ENCODE measurements at regions not wholly inside any gene's neighbourhood (a gene's known extent, or its start where the extent isn't known, plus 50 kb on each side); places are given as distances from the start of the nearest gene placed in this dataset.
"Not testable (repeated sequence)": the region's sequence is repeated elsewhere in the genome, so short reads cannot be mapped to it uniquely, and the experiment has no call there.

DNA sequence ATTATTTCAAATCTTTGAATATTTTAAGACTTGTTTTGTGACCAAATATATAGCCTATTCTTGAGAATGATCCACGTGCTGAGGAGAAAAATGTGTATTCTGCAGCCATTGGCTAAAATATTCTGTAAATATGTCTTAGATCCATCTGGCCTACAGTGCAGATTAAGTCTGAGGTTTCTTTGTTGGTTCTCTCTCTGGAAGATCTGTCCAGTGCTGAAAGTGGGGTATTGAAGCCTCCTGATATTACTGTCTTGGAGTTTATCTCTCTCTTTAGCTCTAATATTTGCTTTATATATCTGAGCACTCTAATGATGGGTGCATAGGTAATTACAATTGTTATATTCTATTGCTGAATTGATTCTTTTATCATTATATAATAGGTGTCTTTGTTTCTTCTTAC is 617.4 kb upstream of the LRFN5 start:
- H3K27me3 ChIP-seq (ENCODE audit: control insufficient read depth, insufficient read depth, low read length): no peaks in the 10 kb centered on the region
- no peak for DNase-seq (ENCODE audit: low read depth)
- FAIRE-seq: no peak
- TF ChIP-seq, protein P1, sequence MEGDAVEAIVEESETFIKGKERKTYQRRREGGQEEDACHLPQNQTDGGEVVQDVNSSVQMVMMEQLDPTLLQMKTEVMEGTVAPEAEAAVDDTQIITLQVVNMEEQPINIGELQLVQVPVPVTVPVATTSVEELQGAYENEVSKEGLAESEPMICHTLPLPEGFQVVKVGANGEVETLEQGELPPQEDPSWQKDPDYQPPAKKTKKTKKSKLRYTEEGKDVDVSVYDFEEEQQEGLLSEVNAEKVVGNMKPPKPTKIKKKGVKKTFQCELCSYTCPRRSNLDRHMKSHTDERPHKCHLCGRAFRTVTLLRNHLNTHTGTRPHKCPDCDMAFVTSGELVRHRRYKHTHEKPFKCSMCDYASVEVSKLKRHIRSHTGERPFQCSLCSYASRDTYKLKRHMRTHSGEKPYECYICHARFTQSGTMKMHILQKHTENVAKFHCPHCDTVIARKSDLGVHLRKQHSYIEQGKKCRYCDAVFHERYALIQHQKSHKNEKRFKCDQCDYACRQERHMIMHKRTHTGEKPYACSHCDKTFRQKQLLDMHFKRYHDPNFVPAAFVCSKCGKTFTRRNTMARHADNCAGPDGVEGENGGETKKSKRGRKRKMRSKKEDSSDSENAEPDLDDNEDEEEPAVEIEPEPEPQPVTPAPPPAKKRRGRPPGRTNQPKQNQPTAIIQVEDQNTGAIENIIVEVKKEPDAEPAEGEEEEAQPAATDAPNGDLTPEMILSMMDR (IDR thresholded peaks at IDR 0.05; ENCODE audit: insufficient read depth, low read length, severe bottlenecking): no peak
- H3K4me3 ChIP-seq (ENCODE audit: low read depth, low read length): no peak overlapping the region
- H3K36me3 ChIP-seq (ENCODE audit: control insufficient read depth, insufficient read depth, low read length): no peaks in the 10 kb centered on the region

GRCh38 chr14:40987481-40987880 is 619.2 kb upstream of the LRFN5 start:
- Histone ChIP-seq H3K27me3 (ENCODE audit: control insufficient read depth, insufficient read depth, low read length) (no peaks in the 10 kb centered on the region), H3K36me3 (ENCODE audit: control insufficient read depth, insufficient read depth, low read length) (no peaks in the 10 kb centered on the region), H3K4me3 (ENCODE audit: low read depth, low read length) (no peak overlapping the region)
- no peak for DNase-seq (ENCODE audit: low read depth)
- no peak for FAIRE-seq
- TF ChIP-seq, protein P1 (IDR thresholded peaks at IDR 0.05; ENCODE audit: insufficient read depth, low read length, severe bottlenecking): no peak

- TF ChIP-seq, protein P1 (IDR thresholded peaks at IDR 0.05; ENCODE audit: insufficient read depth, low read length, severe bottlenecking): no peak
- H3K4me3 ChIP-seq (ENCODE audit: low read depth, low read length): no peak overlapping the region
- no peaks in the 10 kb centered on the region for H3K27me3 ChIP-seq (ENCODE audit: control insufficient read depth, insufficient read depth, low read length)
- H3K36me3 ChIP-seq (ENCODE audit: control insufficient read depth, insufficient read depth, low read length): no peaks in the 10 kb centered on the region
- FAIRE-seq (no peak), DNase-seq (ENCODE audit: low read depth) (no peak)
Measured at GRCh38 chr14:40986655-40987054, 620.0 kb upstream of the LRFN5 start.

- H3K4me3 ChIP-seq (ENCODE audit: low read depth, low read length): no peak overlapping the region
- no peaks in the 10 kb centered on the region for H3K27me3 ChIP-seq (ENCODE audit: control insufficient read depth, insufficient read depth, low read length)
- FAIRE-seq (no peak), DNase-seq (ENCODE audit: low read depth) (no peak)
- no peaks in the 10 kb centered on the region for H3K36me3 ChIP-seq (ENCODE audit: control insufficient read depth, insufficient read depth, low read length)
- TF ChIP-seq, protein P1 (IDR thresholded peaks at IDR 0.05; ENCODE audit: insufficient read depth, low read length, severe bottlenecking): no peak
Measured at GRCh38 chr14:40985584-40985983, 621.1 kb upstream of the LRFN5 start.

GRCh38 chr14:40983604-40984003 is 623.1 kb upstream of the LRFN5 start:
- Histone ChIP-seq H3K36me3 (ENCODE audit: control insufficient read depth, insufficient read depth, low read length) (no peaks in the 10 kb centered on the region), H3K27me3 (ENCODE audit: control insufficient read depth, insufficient read depth, low read length) (no peaks in the 10 kb centered on the region), H3K4me3 (ENCODE audit: low read depth, low read length) (no peak overlapping the region)
- DNase-seq (ENCODE audit: low read depth): no peak
- TF ChIP-seq, protein P1 (IDR thresholded peaks at IDR 0.05; ENCODE audit: insufficient read depth, low read length, severe bottlenecking): no peak
- no peak for FAIRE-seq

- Histone ChIP-seq H3K4me3 (ENCODE audit: low read depth, low read length) (no peak overlapping the region), H3K27me3 (ENCODE audit: control insufficient read depth, insufficient read depth, low read length) (no peaks in the 10 kb centered on the region), H3K36me3 (ENCODE audit: control insufficient read depth, insufficient read depth, low read length) (no peaks in the 10 kb centered on the region)
- TF ChIP-seq, protein P1 (IDR thresholded peaks at IDR 0.05; ENCODE audit: insufficient read depth, low read length, severe bottlenecking): no peak
- DNase-seq (ENCODE audit: low read depth) (peak; percentile 44), FAIRE-seq (no peak)
Measured at GRCh38 chr14:40981247-40981646, 625.4 kb upstream of the LRFN5 start.

GRCh38 chr14:40960257-40960656 is 646.4 kb upstream of the LRFN5 start:
- DNase-seq (ENCODE audit: low read depth); H3K27me3 ChIP-seq (ENCODE audit: control insufficient read depth, insufficient read depth, low read length); H3K4me3 ChIP-seq (ENCODE audit: low read depth, low read length); H3K36me3 ChIP-seq (ENCODE audit: control insufficient read depth, insufficient read depth, low read length); FAIRE-seq: not testable (repeated sequence)

Data from bronchial epithelial cell (primary cell).